ENCODE measurements at regions not wholly inside any gene's neighbourhood (a gene's known extent, or its start where the extent isn't known, plus 50 kb on each side); places are given as distances from the start of the nearest gene placed in this dataset.

DNA sequence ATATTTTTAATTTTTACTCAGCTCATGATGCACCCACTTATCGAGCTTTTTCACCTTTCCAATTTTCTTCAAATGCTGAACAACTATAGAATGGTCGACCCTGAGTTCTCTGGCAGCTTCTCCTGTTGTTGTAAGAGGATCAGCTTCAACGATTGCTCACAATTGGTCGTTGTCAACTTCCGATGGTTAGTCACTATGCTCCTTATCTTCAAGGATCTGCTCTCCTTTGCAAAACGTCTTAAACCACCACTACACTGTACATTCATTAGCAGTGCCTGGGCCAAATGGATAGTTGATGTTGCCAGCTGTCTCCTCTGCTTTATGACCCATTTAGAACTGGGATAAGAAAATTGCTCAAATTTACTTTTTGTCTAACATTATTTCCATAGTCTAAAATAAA lies 385.9 kb upstream of the LYPLAL1 start:
- TF ChIP-seq, protein P1, sequence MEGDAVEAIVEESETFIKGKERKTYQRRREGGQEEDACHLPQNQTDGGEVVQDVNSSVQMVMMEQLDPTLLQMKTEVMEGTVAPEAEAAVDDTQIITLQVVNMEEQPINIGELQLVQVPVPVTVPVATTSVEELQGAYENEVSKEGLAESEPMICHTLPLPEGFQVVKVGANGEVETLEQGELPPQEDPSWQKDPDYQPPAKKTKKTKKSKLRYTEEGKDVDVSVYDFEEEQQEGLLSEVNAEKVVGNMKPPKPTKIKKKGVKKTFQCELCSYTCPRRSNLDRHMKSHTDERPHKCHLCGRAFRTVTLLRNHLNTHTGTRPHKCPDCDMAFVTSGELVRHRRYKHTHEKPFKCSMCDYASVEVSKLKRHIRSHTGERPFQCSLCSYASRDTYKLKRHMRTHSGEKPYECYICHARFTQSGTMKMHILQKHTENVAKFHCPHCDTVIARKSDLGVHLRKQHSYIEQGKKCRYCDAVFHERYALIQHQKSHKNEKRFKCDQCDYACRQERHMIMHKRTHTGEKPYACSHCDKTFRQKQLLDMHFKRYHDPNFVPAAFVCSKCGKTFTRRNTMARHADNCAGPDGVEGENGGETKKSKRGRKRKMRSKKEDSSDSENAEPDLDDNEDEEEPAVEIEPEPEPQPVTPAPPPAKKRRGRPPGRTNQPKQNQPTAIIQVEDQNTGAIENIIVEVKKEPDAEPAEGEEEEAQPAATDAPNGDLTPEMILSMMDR (conservative IDR thresholded peaks at IDR 0.05; ENCODE audit: low read depth, low read length), result no peak
- no peak for TF ChIP-seq EZH2 (IDR thresholded peaks at IDR 0.05; ENCODE audit: low read length, unreplicated experiment)
